SK-N-MC (cell line): ENCODE measurements at regions not wholly inside any gene's neighbourhood (a gene's known extent, or its start where the extent isn't known, plus 50 kb on each side); places are given as distances from the start of the nearest gene placed in this dataset.

Experiments used
- EZH2 ChIP-seq: fragments of 200-600 bp; sonication (generic); IDR thresholded peaks from one replicate; pipeline ENCODE4 v1.6.1; 2017; ENCODE audit warnings: antibody characterized with exemption
- FOXP2 ChIP-seq: optimal IDR thresholded peaks from 2 replicates; pipeline ENCODE3; 2011; ENCODE audit warnings: mild to moderate bottlenecking, moderate library complexity; ENCODE audit not compliant: insufficient read depth; ENCODE audit errors: extremely low read length, control extremely low read depth
- POLR2AphosphoS5 ChIP-seq: IDR thresholded peaks from 2 replicates; pipeline ENCODE4 v1.6.1; 2012; ENCODE audit warnings: mild to moderate bottlenecking, low read depth, low read length, borderline replicate concordance

- TF ChIP-seq POLR2AphosphoS5 (no peak), EZH2 (no peak), FOXP2 (no peak)
Observed at GRCh38 chr2:41486948-41487347, 560.9 kb upstream of the PKDCC start.
